B cell (primary cell): ENCODE measurements at regions not wholly inside any gene's neighbourhood (a gene's known extent, or its start where the extent isn't known, plus 50 kb on each side); places are given as distances from the start of the nearest gene placed in this dataset.
"Not testable (repeated sequence)": the region's sequence is repeated elsewhere in the genome, so short reads cannot be mapped to it uniquely, and the experiment has no call there.

ENCODE experiments used
- ATAC-seq: fragments of 200-7000 bp; cut with Tn5 transposase; one replicate; pipeline ENCODE4 v1.10.0; 2021; ENCODE audit warnings: low read depth, mild to moderate bottlenecking, moderate number of reproducible peaks, moderate library complexity
- CTCF ChIA-PET: fragments of 350-600 bp; sonication (Branson Sonifier 250); formaldehyde crosslinking; loops from one replicate; lab custom pipeline; 2021; ENCODE audit warnings: antibody characterized with exemption, inconsistent platforms; lab: Charles Lee
- POLR2A ChIA-PET: fragments of 350-600 bp; sonication (Branson Sonifier 250); formaldehyde crosslinking; loops from one replicate; lab custom pipeline; 2021; ENCODE audit warnings: antibody characterized with exemption; lab: Charles Lee
- DNase-seq: peaks from one replicate; pipeline ENCODE4 v3.0.0; 2013
- H2AFZ ChIP-seq: 2 replicates; pipeline ENCODE4 v1.6.1; 2012; ENCODE audit warnings: mild to moderate bottlenecking, low read depth, low read length; ENCODE audit not compliant: insufficient read depth, poor library complexity, severe bottlenecking
- H3K27ac ChIP-seq, 2 donors: 1 replicate in 1 of 2; 2 replicates in 1 of 2; pipeline ENCODE4 v1.5.1; 2012 to 2013; ENCODE audit warnings: low read length in 2 of 2, mild to moderate bottlenecking in 2 of 2, moderate library complexity in 1 of 2
- H3K27me3 ChIP-seq, 4 experiments: fragments of 200-600 bp in 1 of 4; sonication (generic) in 1 of 4; replicated peaks in 1 of 4; 1 replicate in 2 of 4; 2 replicates in 2 of 4; pipeline versions ENCODE4 v1.6.1 to v1.7.0; 2013 to 2016; ENCODE audit warnings: low read length in 3 of 4, mild to moderate bottlenecking in 2 of 4, mixed read lengths in 1 of 4, moderate library complexity in 1 of 4; ENCODE audit not compliant: insufficient read depth in 4 of 4, control insufficient read depth in 3 of 4; ENCODE audit errors: control extremely low read depth in 1 of 4
- H3K36me3 ChIP-seq, 2 experiments: replicated peaks in 1 of 2; 1 replicate in 1 of 2; 2 replicates in 1 of 2; pipeline versions ENCODE4 v1.6.1 to v1.7.1; 2013; ENCODE audit warnings: low read length in 1 of 2; ENCODE audit not compliant: insufficient read depth in 2 of 2, control insufficient read depth in 1 of 2; ENCODE audit errors: control extremely low read depth in 1 of 2, extremely low read depth in 1 of 2
- H3K4me1 ChIP-seq, 2 donors: fragments of 200-600 bp in 1 of 2; sonication (generic) in 1 of 2; 1 replicate in 1 of 2; 2 replicates in 1 of 2; pipeline versions ENCODE4 v1.5.1 to v1.6.1; 2013 to 2017; ENCODE audit warnings: low read length in 2 of 2; ENCODE audit not compliant: control insufficient read depth in 2 of 2, insufficient read depth in 2 of 2
- H3K4me2 ChIP-seq: replicated peaks from 2 replicates; pipeline ENCODE3; 2012; ENCODE audit warnings: mild to moderate bottlenecking, low read depth, low read length; ENCODE audit not compliant: poor library complexity, severe bottlenecking
- H3K4me3 ChIP-seq, 5 experiments: fragments of 200-600 bp in 1 of 5; sonication (generic) in 1 of 5; 1 replicate in 3 of 5; 2 replicates in 2 of 5; pipeline versions ENCODE4 v1.5.1 to v1.7.0; 2011 to 2016; ENCODE audit warnings: low read length in 4 of 5, mild to moderate bottlenecking in 4 of 5, low read depth in 2 of 5, control low read depth in 1 of 5, moderate library complexity in 1 of 5; ENCODE audit not compliant: insufficient read depth in 1 of 5; ENCODE audit errors: control extremely low read depth in 1 of 5, extremely low read depth in 1 of 5
- H3K79me2 ChIP-seq: fragments of 200-600 bp; sonication (generic); one replicate; pipeline ENCODE4 v1.6.0; 2016; ENCODE audit warnings: low read length; ENCODE audit not compliant: control insufficient read depth, insufficient read depth
- H3K9ac ChIP-seq: fragments of 200-600 bp; sonication (generic); 2 replicates; pipeline ENCODE4 v1.6.1; 2017; ENCODE audit warnings: mild to moderate bottlenecking, low read length, moderate library complexity
- H3K9me3 ChIP-seq, 3 donors: one replicate each; pipeline versions ENCODE4 v1.6.1 to v1.7.1; 2013; ENCODE audit warnings: low read length in 2 of 3; ENCODE audit not compliant: control insufficient read depth in 2 of 3, insufficient read depth in 1 of 3; ENCODE audit errors: control extremely low read depth in 1 of 3
- H4K20me1 ChIP-seq: 2 replicates; pipeline ENCODE4 v1.6.0; 2012; ENCODE audit warnings: mild to moderate bottlenecking, low read length; ENCODE audit not compliant: insufficient read depth, control insufficient read depth, poor library complexity, severe bottlenecking
- H3K27ac Mint-ChIP-seq: one replicate; pipeline ENCODE4 v1.8.0; 2021; ENCODE audit warnings: mixed read lengths
- H3K27me3 Mint-ChIP-seq: one replicate; pipeline ENCODE4 v1.8.0; 2021; ENCODE audit warnings: mixed read lengths
- H3K4me1 Mint-ChIP-seq: one replicate; pipeline ENCODE4 v1.8.0; 2021; ENCODE audit warnings: mixed read lengths
- H3K4me3 Mint-ChIP-seq: one replicate; pipeline ENCODE4 v1.8.0; 2021; ENCODE audit warnings: mixed read lengths
- H3K9me3 Mint-ChIP-seq: one replicate; pipeline ENCODE4 v1.8.0; 2022; ENCODE audit warnings: mixed read lengths; ENCODE audit not compliant: insufficient read depth
- CTCF ChIP-seq: fragments of 200-600 bp; IDR thresholded peaks from one replicate; pipeline ENCODE4 v1.8.0; 2022; ENCODE audit warnings: antibody characterized with exemption, mild to moderate bottlenecking
- EZH2 ChIP-seq: IDR thresholded peaks from 2 replicates; pipeline ENCODE4 v1.6.1; 2012; ENCODE audit warnings: borderline replicate concordance, low read depth, mild to moderate bottlenecking, moderate library complexity, low read length; ENCODE audit not compliant: insufficient read depth, poor library complexity, severe bottlenecking
- WGBS: methylation state at CpG from one replicate; pipeline ENCODE4 v1.1.5; 2013; ENCODE audit warnings: missing lambda C conversion rate; ENCODE audit not compliant: insufficient coverage; 5-methylcytosine and 5-hydroxymethylcytosine counted together
- intact Hi-C: fragments of 100-400 bp; cut with micrococcal nuclease; formaldehyde crosslinking; loops from one replicate; pipeline ENCODE4 v1.10.0; 2022

DNA sequence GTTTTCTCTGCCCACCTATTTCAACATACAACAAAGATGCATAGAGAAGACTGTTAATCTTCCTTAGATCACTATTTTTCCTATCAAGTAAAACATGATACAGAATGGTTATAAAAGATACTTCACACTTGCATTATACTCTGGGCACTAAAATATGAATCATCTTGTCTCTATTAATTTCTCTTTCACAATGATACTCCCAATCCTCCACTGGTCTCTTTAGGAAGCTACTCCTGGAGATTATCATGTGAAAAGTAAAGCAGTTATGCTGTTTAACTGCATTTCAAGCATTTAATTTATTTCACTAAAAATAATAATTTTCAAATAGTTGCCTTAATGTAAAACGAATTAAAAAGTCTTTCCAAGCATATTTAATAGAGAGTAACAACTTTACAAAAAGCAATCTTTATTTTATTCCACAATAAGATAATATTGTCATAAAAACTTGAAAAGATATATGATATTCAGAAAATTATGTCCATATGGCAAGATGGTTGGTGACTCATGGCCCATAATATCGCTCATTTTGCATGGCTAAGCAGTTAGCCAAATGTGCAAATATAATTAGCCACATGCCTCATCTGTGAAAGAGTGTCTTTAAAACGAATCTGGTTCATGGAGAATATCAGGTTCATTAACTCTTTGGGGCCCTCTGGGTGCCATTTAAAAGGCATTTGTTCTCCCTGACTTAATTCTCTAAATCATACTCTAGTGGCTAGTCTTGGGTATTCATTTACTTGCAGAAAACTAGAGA, 1569.0 kb upstream of the B3GALT2 start:
- no peak for TF ChIP-seq CTCF
- no peak for TF ChIP-seq EZH2
- intact Hi-C loops = no loop called here

GRCh38 chr1:194738843-194739242, 1552.4 kb upstream of the B3GALT2 start:
- WGBS = no CpG with 5 or more reads among the region's 5 CpGs
- H3K27ac Mint-ChIP-seq, H3K9ac ChIP-seq, H2AFZ ChIP-seq, H3K9me3 Mint-ChIP-seq, H3K9me3 ChIP-seq, H3K4me3 Mint-ChIP-seq, H3K4me2 ChIP-seq, H3K4me1 Mint-ChIP-seq, DNase-seq, H3K36me3 ChIP-seq, H3K4me1 ChIP-seq, H4K20me1 ChIP-seq, intact Hi-C loops, H3K27me3 Mint-ChIP-seq, POLR2A ChIA-PET, H3K79me2 ChIP-seq, ATAC-seq, H3K27me3 ChIP-seq, H3K4me3 ChIP-seq, H3K27ac ChIP-seq, CTCF ChIA-PET: not testable (repeated sequence)

More for the DNA sequence above, 1569.0 kb upstream of the B3GALT2 start:
- POLR2A ChIA-PET = no interaction called here
- Mint-ChIP-seq H3K27me3 (no peaks in the 10 kb centered on the region), H3K4me1 (no peaks in the 10 kb centered on the region), H3K4me3 (no peak overlapping the region), H3K27ac (no peak overlapping the region), H3K9me3 (peaks cover 3% of the 10 kb centered on the region)
- Histone ChIP-seq H3K27me3 (no peaks in the 10 kb centered on the region), H4K20me1 (no peaks in the 10 kb centered on the region), H3K9me3 (peaks cover 0 to 8% (median 2%) of the 10 kb centered on the region in 3 donors), H3K27ac (no peak overlapping the region), H3K79me2 (no peaks in the 10 kb centered on the region), H3K9ac (no peak overlapping the region), H2AFZ (no peak overlapping the region), H3K4me3 (no peak overlapping the region), H3K36me3 (no peaks in the 10 kb centered on the region), H3K4me2 (no peak overlapping the region), H3K4me1 (no peaks in the 10 kb centered on the region)
- no peak for ATAC-seq
- no CpG with 5 or more reads among the region's 3 CpGs for WGBS
- DNase-seq = no peak
- CTCF ChIA-PET = no interaction called here
